Neural progenitor cell (in vitro differentiated cells): ENCODE measurements at regions not wholly inside any gene's neighbourhood (a gene's known extent, or its start where the extent isn't known, plus 50 kb on each side); places are given as distances from the start of the nearest gene placed in this dataset.
"Not testable (repeated sequence)": the region's sequence is repeated elsewhere in the genome, so short reads cannot be mapped to it uniquely, and the experiment has no call there.

ENCODE experiments used
- DNase-seq: peaks from one replicate; pipeline ENCODE4 v3.0.0-alpha.2; 2016; ENCODE audit warnings: low spot score
- H2AFZ ChIP-seq: fragments of 200-600 bp; sonication (generic); replicated peaks from 2 replicates; pipeline ENCODE4 v1.6.1; 2016; ENCODE audit warnings: antibody characterized with exemption
- H3F3A ChIP-seq: fragments of 200-600 bp; sonication (generic); 2 replicates; pipeline ENCODE4 v1.6.1; 2016; ENCODE audit warnings: antibody characterized with exemption, low read depth
- H3K27ac ChIP-seq: fragments of 200-600 bp; sonication (generic); 2 replicates; pipeline ENCODE4 v1.5.1; 2016; ENCODE audit warnings: mild to moderate bottlenecking
- H3K27me3 ChIP-seq: fragments of 200-600 bp; sonication (generic); 2 replicates; pipeline ENCODE4 v1.6.1; 2016; ENCODE audit warnings: mild to moderate bottlenecking, moderate library complexity
- H3K36me3 ChIP-seq: fragments of 200-600 bp; sonication (generic); 2 replicates; pipeline ENCODE4 v1.5.1; 2016
- H3K4me1 ChIP-seq: fragments of 200-600 bp; sonication (generic); 2 replicates; pipeline ENCODE4 v1.6.1; 2016; ENCODE audit warnings: mixed run types
- H3K4me2 ChIP-seq: fragments of 200-600 bp; sonication (generic); 2 replicates; pipeline ENCODE4 v1.6.1; 2016
- H3K4me3 ChIP-seq: fragments of 200-600 bp; sonication (generic); 2 replicates; pipeline ENCODE4 v1.5.1; 2016
- H3K79me2 ChIP-seq: fragments of 200-600 bp; sonication (generic); 2 replicates; pipeline ENCODE4 v1.6.1; 2016; ENCODE audit warnings: low read depth
- H3K9ac ChIP-seq: fragments of 200-600 bp; sonication (generic); 2 replicates; pipeline ENCODE4 v1.6.1; 2016
- H3K9me3 ChIP-seq: fragments of 200-600 bp; sonication (generic); 2 replicates; pipeline ENCODE4 v1.5.1; 2016; ENCODE audit warnings: low read depth
- H4K20me1 ChIP-seq: fragments of 200-600 bp; sonication (generic); 2 replicates; pipeline ENCODE4 v1.6.1; 2016; ENCODE audit warnings: low read depth
- H3K27ac Mint-ChIP-seq: 3 replicates; pipeline ENCODE4 v1.8.0; 2021; ENCODE audit warnings: mixed read lengths
- H3K27me3 Mint-ChIP-seq: 2 replicates; pipeline ENCODE4 v1.8.0; 2022; ENCODE audit warnings: low read depth, mild to moderate bottlenecking, inconsistent platforms, moderate library complexity, mixed read lengths; ENCODE audit not compliant: insufficient read depth
- H3K36me3 Mint-ChIP-seq: 3 replicates; pipeline ENCODE4 v1.8.0; 2021; ENCODE audit warnings: mixed read lengths
- H3K4me1 Mint-ChIP-seq: 3 replicates; pipeline ENCODE4 v1.8.0; 2021; ENCODE audit warnings: mixed read lengths
- H3K4me3 Mint-ChIP-seq: 3 replicates; pipeline ENCODE4 v1.8.0; 2021; ENCODE audit warnings: mild to moderate bottlenecking, moderate library complexity, mixed read lengths
- H3K9me3 Mint-ChIP-seq: 3 replicates; pipeline ENCODE4 v1.8.0; 2020; ENCODE audit warnings: mixed read lengths
- EZH2 ChIP-seq: fragments of 200-600 bp; sonication (generic); IDR thresholded peaks from 2 replicates; pipeline ENCODE4 v1.6.1; 2017; ENCODE audit warnings: antibody characterized with exemption, mild to moderate bottlenecking, moderate library complexity
- EZH2phosphoT487 ChIP-seq: fragments of 200-600 bp; sonication (generic); IDR thresholded peaks from 2 replicates; pipeline ENCODE4 v1.6.1; 2017; ENCODE audit warnings: antibody characterized with exemption
- TF ChIP-seq, protein P1 (sequence below): fragments of 200-600 bp; sonication (generic); IDR thresholded peaks from 2 replicates; pipeline ENCODE4 v1.5.1; 2017; ENCODE audit warnings: antibody characterized with exemption, mild to moderate bottlenecking

DNA sequence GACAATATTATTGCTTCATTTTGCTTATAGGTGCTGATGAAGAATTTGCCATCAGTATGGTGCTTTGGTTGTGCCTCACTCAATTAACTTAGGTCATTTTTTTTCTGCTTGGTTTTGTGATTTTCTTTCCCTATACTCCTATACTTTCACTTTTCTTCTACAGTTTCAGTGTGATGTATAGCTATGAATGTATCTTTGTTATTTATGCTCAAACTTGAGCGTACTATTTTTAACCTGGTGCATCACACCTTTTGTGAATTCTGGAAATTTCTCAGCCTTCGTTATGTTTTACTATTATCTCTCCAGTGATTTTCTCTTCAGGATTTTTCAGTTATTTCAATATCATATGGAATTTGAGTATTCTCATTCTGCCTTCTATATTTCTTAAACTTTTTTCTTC is 2035.3 kb upstream of the LRRTM1 start:
- Histone ChIP-seq H3K4me2 (no peak overlapping the region), H3K4me1 (no peaks in the 10 kb centered on the region), H2AFZ (no peak overlapping the region), H3K27ac (no peak overlapping the region), H3K79me2 (no peaks in the 10 kb centered on the region), H3K27me3 (no peaks in the 10 kb centered on the region), H3K9me3 (peaks cover 5% of the 10 kb centered on the region), H3K9ac (no peak overlapping the region), H3F3A (no peaks in the 10 kb centered on the region), H3K4me3 (no peak overlapping the region), H3K36me3 (no peaks in the 10 kb centered on the region), H4K20me1 (no peaks in the 10 kb centered on the region)
- Mint-ChIP-seq H3K4me1 (no peaks in the 10 kb centered on the region), H3K36me3 (no peaks in the 10 kb centered on the region), H3K27ac (no peak overlapping the region), H3K27me3 (no peaks in the 10 kb centered on the region), H3K4me3 (no peak overlapping the region), H3K9me3 (no peaks in the 10 kb centered on the region)
- TF ChIP-seq, protein P1, sequence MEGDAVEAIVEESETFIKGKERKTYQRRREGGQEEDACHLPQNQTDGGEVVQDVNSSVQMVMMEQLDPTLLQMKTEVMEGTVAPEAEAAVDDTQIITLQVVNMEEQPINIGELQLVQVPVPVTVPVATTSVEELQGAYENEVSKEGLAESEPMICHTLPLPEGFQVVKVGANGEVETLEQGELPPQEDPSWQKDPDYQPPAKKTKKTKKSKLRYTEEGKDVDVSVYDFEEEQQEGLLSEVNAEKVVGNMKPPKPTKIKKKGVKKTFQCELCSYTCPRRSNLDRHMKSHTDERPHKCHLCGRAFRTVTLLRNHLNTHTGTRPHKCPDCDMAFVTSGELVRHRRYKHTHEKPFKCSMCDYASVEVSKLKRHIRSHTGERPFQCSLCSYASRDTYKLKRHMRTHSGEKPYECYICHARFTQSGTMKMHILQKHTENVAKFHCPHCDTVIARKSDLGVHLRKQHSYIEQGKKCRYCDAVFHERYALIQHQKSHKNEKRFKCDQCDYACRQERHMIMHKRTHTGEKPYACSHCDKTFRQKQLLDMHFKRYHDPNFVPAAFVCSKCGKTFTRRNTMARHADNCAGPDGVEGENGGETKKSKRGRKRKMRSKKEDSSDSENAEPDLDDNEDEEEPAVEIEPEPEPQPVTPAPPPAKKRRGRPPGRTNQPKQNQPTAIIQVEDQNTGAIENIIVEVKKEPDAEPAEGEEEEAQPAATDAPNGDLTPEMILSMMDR: no peak
- TF ChIP-seq EZH2 (no peak), EZH2phosphoT487 (no peak)
- DNase-seq: no peak

DNA sequence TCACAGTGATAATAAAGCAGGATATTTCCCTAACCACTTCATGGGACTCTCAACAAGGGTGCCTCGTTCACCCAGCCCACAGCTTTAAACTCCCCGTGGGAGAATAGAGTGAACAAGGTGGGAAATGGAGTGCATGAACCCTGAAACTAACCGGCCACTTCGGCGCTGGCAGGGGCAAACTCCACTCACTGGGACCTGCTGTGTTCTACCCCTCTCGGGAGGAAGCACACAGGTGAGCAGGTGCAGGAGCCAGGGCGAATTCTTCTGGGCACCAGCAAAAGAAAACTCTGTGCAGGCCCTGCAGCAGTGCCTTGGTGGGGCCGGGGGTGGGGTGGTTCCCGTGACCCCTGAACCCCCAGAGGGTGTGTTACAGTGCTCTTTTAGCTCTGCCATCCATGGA is 2029.1 kb upstream of the LRRTM1 start:
- Histone ChIP-seq H3K4me3 (no peak overlapping the region), H3K9me3 (peaks cover 5% of the 10 kb centered on the region), H3K27me3 (no peaks in the 10 kb centered on the region), H4K20me1 (no peaks in the 10 kb centered on the region), H3K4me1 (peaks cover 15% of the 10 kb centered on the region), H3K79me2 (no peaks in the 10 kb centered on the region), H2AFZ (peak overlapping the region; percentile 43), H3K4me2 (no peak overlapping the region), H3K27ac (no peak overlapping the region), H3F3A (no peaks in the 10 kb centered on the region), H3K9ac (no peak overlapping the region), H3K36me3 (no peaks in the 10 kb centered on the region)
- Mint-ChIP-seq H3K4me1 (peaks cover 9% of the 10 kb centered on the region), H3K27ac (no peak overlapping the region), H3K4me3 (no peak overlapping the region), H3K36me3 (no peaks in the 10 kb centered on the region), H3K27me3 (no peaks in the 10 kb centered on the region), H3K9me3 (no peaks in the 10 kb centered on the region)
- DNase-seq: no peak
- TF ChIP-seq EZH2phosphoT487: no peak
- no peak for TF ChIP-seq EZH2
- TF ChIP-seq, protein P1: no peak

DNA sequence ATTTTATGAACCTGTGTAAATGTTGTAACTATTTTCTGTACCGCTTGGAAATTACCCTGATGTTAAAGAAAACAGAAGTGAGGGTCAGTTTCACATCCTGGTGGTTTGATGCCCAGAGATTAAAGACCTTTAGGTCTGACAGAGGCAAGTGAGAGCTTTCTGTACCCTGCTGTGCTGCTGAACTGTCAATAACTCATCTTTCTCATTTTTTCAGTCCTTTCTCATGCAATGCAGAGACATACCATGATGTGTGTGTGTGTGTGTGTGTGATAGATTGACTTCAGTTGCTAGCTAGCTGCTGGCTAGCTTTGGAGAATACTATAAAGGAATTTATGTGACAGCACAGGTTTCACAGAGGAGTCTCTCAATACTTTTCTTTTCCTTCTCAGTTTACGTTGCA is 2025.6 kb upstream of the LRRTM1 start:
- Histone ChIP-seq H3K27ac (no peak overlapping the region), H3K9ac (no peak overlapping the region), H3K27me3 (no peaks in the 10 kb centered on the region), H3K9me3 (no peaks in the 10 kb centered on the region), H2AFZ (peak overlapping the region; percentile 23), H4K20me1 (no peaks in the 10 kb centered on the region), H3K4me2 (peak overlapping the region; percentile 17), H3K79me2 (no peaks in the 10 kb centered on the region), H3F3A (no peaks in the 10 kb centered on the region), H3K4me1 (peaks cover 15% of the 10 kb centered on the region), H3K4me3 (no peak overlapping the region), H3K36me3 (no peaks in the 10 kb centered on the region)
- Mint-ChIP-seq H3K9me3 (no peaks in the 10 kb centered on the region), H3K4me3 (no peak overlapping the region), H3K4me1 (peaks cover 9% of the 10 kb centered on the region), H3K27me3 (no peaks in the 10 kb centered on the region), H3K27ac (no peak overlapping the region), H3K36me3 (no peaks in the 10 kb centered on the region)
- TF ChIP-seq EZH2phosphoT487: no peak
- TF ChIP-seq, protein P1: no peak
- no peak for TF ChIP-seq EZH2
- peak; percentile 7 for DNase-seq

DNA sequence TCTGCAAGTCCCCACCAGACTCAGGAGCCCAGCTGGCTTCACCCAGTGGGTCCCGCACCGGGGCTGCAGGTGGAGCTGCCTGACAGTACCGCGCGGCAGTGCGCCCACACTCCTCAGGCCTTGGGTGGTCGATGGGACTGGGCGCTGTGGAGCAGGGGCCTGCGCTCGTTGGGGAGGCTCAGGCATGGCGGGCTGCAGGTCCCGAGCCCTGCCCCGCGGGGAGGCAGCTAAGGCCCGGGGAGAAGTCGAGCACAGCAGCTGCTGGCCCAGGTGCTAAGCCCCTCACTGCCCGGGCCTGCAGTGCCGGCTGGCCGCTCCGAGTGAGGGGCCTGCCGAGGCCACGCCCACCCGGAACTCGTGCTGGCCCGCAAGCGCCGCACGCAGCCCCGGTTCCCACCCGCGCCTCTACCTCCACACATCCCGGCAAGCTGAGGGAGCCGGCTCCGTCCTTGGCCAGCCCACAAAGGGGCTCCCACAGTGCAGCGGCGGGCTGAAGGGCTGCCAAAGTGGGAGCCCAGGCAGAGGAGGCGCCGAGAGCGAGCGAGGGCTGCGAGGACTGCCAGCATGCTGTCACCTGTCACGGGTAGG is 2021.7 kb upstream of the LRRTM1 start:
- not testable (repeated sequence) for H3K27me3 Mint-ChIP-seq, H3K27me3 ChIP-seq, DNase-seq, H3F3A ChIP-seq, H3K4me1 Mint-ChIP-seq, H3K36me3 Mint-ChIP-seq, H3K4me3 Mint-ChIP-seq, H4K20me1 ChIP-seq, H3K27ac Mint-ChIP-seq, H3K27ac ChIP-seq, H3K36me3 ChIP-seq, H2AFZ ChIP-seq, H3K9me3 ChIP-seq, H3K4me2 ChIP-seq, H3K9ac ChIP-seq, H3K79me2 ChIP-seq, H3K9me3 Mint-ChIP-seq, H3K4me3 ChIP-seq
- peaks cover 15% of the 10 kb centered on the region for H3K4me1 ChIP-seq
